ENCODE measurements at regions not wholly inside any gene's neighbourhood (a gene's known extent, or its start where the extent isn't known, plus 50 kb on each side); places are given as distances from the start of the nearest gene placed in this dataset.

DNA sequence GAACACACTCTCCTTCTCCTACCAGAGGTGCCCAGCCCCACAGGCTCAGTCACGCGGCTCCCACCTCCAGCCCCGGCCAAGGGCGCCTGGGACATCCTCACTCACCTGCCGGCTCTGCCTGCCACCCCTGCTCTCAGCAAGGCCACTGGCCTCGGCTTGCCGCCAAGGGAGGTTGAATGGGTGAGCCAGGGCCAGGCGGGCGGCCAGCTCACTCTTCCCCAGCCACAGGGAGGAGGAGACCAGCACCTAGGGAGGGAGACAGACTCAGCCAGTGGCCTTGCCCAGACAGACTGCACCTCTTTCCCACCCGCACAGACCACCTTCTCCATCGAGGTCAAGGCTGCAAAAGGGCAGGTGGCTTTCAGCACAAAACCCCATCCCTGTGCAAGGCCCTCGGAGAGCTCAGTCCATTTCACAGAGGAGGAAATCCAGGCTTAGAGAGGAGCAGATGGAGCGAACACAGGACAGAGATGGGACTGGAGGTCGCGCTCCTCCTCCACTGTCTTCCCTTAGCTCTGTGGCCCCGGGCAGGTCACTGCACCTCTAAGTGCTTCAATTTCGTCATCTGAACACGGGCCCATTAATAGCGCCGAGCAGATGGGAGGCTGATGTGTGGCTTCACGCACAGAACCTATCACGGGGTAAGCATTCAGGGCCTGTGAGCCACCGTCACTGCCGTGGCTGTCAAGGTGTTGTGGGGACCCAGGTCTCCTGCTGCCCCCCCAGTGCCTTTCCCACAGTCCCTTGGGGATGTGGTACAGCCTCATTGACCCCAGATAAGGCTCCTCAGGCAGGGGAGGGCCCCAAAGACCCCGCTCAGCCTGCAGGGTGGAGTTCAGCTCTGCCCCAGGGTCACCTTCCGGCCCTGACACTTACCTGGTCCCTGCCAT lies 56.1 kb downstream of the RMI2 start:
- DNase-seq (ENCODE audit: low spot score) = no peak

DNA sequence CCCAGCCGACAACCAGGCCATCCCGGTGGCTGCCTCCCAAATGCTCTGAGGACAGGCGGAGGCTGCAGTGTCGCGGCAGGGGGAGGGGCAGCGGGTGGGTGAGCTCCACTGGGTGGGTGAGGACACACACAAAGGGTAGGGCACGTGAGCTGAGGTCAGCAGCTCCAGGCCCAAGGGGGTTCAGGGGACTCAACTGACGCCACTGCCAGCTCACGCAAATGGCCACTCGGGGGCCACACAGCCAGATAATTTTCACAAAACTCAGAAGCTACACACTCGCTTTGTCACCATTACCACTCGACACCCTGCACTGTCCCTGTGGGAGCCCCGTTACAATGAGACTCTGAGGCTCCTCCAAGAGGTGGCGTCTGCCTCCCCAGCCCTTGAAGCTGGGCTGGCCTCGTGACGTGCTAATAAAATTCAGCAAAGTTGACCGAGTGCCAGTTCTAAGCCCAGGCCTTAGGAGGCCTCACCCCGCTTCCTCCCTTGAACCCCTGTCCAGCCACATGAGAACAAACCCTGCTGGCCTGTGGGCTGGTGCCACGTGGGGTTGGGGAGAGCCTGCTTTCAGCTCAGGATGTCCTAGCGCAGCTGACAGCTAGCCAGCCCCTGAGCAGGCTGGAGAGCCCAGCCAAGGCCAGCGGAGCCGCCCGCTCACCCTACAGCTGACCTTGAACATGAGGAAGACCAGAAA lies 56.9 kb downstream of the RMI2 start:
- DNase-seq (ENCODE audit: low spot score) = no peak

DNA sequence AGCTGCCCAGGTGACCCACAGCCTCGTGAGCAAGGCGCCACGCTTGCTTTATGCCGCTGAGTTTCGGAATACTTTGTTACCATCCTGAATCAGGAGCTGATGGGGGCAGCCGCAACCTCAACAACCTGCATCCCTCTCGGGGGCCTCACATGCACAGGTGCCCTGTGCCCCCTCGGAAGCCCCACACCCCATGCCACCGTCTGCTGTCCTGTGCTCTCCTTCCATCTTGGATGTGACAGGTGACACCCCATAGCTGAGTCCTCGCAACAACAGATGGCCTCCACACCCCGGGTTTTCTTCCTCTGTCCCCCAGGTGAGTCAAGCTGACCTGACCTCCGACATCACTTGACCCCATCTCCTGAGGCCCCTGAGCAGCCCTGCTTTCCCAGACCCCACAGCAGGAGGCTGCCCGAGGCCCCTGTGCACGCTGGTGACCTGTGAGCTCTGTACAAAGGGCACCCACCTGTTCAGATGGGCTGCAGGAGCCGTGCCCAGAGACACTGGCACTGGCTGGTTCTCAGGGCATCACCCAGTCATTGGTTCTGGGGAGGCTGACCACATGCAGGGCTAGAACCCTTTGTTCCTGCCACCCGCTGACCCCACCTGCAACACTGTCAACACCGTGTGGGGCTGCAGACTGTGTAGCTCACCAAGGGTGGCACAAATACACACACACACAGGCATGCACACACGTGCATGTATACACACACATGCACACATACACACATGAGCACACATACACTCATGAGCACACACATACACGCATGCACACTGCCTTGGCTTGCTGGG lies 57.7 kb downstream of the RMI2 start:
- DNase-seq (ENCODE audit: low spot score) = no peak

DNA sequence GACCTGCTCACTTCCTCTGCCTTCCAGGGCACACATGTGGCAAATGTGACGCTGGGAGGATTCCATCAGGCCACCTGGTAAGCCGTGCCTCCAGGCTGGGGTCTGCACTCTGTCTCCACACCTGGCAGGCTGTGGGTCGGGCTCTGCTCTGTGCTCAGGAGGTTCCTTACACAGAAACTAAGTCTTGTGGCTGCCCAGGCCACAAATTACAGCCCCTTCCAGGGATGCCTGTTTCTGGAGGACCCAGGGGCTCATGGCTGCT lies 58.2 kb downstream of the RMI2 start:
- no peak for DNase-seq (ENCODE audit: low spot score)

DNA sequence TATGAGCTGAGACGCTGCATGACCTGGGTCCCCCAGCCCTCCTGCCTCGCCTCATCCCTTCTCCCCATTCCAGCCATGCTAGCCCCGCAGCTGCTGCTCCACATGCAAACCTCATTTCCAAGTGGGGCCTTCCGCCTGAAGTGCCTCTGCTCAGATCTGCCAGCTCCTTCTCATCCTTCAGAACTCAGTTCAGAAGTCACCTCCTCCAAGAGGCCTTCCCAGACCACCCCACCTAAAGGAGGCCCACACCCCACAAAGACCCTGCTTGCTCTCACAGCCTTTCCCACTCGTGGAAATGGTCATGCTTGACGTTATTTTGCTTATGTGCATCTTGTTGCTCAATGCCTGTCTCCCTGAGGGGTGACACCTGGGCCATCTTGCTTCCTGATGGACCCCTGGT lies 58.7 kb downstream of the RMI2 start:
- DNase-seq (ENCODE audit: low spot score) = no peak

DNA sequence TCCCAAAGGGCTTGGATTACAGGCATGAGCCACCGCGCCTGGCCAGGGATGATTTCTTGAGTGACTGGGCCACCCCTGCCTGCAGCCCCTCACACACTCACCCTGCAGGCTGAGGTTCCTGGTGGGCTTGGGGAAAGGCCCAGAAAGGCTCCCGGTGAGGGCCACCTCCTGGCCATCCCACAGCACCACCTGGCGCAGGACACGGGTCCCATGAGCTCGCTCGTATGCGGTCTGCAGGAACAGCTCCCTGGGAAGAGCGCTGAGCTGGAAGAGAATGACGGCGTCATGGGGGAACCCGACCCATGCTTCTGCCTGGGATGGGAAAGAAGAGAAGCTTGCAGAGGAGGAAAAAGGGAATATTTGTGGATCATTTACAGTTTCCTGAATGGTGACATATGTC lies 59.3 kb downstream of the RMI2 start:
- no peak for DNase-seq (ENCODE audit: low spot score)

DNA sequence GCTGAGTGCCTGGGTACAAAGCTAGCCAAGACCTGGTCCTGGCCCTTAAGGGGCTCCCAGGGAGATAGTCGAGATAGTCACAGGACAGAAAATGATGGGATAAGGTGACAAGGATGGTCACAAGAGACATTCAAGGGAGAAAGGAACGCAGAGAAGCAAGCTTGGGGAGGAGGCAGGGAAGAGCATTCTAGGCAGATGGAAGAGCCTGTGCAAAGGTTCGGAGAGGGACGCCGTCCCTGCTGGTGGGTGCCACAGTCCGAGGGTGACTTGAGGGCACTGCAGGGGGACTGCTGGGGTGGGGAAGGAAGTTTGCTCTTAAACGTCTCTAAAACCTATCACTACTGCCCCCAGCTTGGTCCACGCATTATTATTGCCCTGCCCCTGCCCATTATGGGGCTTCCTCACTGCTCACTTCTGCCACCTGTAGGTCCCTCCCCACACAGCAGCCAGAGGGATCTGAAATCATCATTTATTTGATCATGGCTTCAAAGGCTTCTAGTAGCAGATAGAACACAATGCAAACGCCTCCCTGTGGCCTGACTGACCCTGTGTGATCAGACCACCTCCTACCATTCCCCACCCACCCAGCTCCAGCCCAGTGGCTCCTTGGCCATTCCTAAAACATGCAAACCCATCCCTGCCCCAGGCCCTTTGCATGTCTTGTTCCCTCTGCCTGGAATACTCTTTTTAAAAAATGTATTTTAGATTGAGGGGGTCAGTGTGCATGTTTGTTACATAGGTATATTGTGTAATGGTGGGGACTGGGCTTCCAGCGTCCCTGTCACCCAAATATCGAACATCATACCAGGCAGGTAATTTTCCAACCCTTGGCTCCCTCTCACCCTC lies 60.3 kb downstream of the RMI2 start:
- no peak for DNase-seq (ENCODE audit: low spot score)

DNA sequence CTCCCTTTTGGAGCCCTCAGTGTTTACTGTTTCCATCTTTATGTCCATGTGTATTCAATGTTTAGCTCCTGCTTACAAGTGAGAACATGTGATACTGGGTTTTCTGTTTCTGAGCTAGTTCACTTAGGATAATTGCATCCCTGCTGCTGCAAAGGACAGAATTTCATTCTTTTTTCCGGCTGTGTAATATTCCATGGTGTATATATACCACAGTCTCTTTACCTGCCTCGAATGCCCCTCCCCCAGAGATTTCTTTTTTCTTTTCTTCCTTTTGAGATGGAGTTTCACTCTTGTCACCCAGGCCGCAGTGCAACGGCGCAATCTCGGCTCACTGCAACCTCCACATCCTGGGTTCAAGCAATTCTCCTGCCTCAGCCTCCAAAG lies 60.9 kb downstream of the RMI2 start:
- DNase-seq (ENCODE audit: low spot score) = no peak

DNA sequence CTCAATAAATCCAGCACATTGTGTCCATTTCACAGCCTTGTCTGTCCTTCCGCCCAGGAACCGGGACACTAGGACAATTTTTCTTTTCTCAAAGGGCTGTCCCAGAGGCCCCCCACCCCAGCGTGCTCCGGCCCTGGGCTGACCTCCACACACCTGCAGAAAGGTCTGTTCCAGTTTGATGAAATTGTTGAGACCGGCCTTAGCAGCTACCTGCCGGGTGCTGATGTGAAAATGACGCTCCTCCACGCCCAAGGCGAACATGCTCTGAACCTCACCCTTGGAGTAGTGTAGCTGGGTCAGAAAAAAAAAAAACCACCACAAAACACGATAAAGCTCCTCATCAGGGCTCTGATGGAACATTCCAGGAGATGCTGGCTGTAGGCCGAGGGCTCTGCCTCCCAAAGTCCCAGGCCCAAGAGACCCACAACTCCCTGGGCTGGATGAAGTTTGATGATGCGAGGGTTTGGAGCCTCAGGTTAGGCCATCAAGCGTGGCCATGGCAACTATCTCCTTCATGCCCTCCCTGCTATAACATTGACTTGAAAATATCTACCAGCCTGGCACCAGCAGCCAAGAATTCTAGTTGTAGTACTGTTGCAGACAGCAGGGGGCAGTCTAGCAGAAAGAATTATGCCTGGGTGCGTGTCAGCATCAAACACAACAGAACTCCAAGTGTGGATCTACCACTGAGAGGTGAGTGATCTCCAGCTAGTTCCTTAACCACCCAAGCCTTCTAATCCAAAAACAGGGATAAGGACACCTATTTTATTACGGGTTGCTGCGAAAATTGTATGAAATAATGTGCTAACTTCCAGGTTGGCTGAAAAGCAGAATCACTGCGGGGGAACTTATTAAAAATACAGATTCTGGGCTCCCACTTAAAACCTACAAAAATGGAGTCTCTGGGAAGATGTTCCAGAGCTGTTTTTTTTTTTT lies 62.1 kb downstream of the RMI2 start:
- DNase-seq (ENCODE audit: low spot score) = peak; percentile 63

DNA sequence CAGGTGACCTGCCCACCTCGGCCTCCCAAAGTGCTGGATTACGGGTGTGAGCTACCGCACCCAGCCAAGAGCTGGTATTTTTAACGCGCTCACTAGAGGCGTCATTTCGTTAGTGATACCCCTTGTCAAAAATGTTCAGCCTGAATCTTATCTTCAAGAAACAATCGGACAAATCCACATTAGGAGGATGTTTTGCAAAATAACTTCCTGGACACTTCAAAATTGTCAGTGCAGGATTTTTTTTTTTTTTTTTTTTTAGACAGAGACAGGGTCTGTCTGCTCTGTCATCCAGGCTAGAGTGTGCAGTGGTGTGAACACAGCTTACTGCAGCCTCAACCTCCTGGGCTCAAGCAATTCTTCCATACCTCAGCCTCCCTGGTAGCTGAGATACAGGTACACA lies 63.0 kb downstream of the RMI2 start:
- no peak for DNase-seq (ENCODE audit: low spot score)

DNA sequence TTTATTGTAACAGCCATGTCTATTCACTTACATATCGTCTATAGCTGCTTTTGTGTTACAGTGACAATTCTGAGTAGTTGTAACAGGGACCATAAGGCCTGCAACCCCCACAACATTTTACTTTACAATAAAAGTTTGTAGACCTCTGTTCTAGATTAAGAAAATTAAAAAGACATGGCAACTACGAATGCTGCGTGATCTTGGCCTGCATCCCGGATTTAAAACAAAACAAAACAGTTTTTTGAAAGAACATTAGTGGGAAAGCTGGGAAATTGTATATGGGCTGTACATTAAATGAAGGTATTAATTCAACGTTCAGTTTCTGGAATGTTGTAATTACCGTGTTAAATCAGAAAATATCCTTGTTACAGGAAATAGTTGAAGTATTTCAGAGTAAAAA lies 64.1 kb downstream of the RMI2 start:
- no peak for DNase-seq (ENCODE audit: low spot score)

DNA sequence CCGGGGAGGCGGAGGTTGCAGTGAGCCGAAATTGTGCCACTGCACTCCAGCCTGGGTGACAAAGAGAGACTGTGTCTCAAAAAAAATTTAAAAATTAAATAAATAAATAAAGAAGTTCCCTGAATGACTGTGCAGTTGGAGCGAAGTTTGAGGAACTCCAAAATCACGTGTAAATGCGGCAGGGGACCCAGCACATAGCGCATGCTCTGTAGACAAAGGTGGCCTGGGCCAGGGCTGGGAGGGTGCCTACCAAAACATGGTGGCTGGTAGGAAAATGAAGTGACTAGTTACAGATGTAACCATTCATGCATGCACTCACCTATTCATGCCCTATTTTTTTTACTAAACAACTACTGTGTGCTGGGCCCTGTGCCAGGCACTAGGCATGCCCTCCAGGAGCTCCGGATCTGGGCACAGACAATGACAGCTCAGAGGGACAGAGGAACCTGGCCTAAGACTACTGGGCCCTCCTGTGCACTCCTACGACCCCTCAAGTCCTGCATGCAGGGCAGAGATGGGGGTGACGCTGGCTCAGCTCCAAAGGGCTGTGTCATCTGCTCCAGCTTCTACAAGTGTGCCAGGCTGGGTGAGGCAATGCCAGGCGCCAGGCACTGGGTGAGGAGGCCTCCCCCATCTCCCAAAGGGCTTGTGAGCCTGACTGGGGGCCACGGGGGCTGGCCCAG lies 65.3 kb downstream of the RMI2 start:
- DNase-seq (ENCODE audit: low spot score) = no peak

DNA sequence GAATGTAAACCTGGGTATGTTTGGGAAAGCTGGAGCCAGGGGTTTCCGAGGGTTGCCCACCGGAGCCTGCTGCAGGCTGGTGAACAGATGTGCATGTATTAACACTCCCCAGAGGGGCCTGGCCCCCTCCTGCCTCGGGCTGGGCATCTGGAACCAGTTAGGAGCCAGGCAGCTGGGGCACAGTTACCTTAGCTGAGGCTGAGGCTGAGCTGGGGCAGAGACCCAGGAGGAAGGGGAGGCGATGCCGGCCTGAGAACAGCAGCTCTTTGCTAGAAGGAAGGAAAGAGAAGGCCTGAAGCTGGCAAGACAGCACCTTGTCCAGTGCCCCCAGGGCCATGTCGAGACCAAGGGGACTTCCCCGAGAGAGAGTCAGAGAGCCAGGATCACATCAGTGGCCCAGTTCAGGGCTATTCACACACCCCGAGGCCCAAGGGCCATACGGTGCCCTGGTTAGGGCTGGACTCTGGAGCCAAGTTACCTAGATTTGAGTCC lies 65.8 kb downstream of the RMI2 start:
- no peak for DNase-seq (ENCODE audit: low spot score)

DNA sequence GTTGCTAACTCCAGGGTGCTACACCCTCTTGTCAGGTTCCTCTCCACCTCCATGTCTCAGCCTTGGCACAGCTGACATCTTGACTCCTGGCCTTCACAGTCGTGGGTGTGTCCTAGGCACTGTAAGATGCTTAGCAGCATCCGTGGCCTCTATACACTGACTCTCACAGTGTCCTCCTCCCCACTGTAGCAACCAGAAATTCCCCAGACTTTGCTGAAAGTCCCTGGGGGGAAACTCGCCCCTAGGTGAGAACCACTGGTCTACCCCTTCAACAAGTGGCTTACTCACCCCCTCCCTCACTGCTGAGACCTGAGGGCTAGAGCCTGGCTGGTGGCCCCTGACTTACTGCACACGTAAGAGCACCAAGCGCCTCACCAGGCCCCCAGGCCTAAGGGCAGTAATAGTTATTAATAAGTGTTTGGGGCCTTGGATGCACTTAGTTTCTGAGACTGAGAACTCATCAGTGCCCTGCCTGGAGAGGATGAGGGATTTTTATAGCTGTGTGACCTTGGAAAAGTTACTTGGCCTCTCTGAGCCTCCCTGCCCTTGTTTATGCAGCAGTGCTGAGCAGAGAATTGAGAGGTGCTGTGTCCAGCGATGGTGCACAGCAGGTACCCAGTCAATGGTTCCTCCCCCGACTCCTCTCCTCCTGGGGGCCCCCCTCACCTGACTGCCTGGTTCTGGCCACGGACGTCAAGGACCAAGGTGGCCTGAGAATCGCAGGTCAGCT lies 67.1 kb downstream of the RMI2 start:
- no peak for DNase-seq (ENCODE audit: low spot score)

DNA sequence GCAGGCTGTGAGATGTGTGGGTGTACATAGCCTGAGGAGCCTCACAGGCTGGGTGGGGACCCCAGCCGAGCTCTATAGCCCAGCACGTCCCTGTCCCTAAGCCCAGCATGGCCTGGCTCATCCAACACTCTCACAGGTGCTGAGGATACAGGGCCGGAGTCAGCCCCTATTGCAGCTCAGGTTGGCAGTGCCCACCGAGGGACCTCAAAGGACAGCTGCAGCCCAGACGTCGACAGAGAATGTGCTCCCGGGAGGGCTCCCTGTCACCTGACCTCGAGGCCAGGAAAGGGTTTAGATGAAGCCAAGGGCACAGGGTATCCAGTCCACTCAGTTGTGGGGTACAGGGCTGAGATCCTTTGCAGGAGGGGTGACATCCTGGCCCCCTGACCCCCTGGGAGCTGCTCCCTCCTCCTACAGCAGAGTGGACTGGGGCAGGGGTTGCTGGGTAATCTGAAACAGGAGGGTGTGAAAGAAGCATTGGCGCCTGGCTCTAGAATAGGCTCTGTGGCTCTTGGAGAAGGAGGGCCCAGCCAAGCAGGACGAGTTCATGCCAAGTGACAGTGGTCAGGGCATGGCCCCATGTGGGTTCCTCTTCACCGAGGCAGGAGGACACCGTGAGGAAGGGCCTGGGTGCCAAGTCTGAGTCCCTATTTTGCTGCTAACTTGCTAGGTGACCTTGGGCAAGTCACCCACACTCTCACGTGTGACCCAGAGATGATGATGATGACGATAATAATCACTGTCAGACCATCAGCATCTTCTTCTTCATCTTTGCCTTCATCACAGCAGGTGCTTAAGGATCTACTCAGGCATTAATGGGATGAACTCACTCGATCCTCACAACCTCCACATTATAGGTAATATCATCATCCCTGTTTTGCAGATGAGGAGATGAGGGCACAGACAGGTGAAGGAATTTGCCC lies 68.0 kb downstream of the RMI2 start:
- DNase-seq (ENCODE audit: low spot score) = no peak

DNA sequence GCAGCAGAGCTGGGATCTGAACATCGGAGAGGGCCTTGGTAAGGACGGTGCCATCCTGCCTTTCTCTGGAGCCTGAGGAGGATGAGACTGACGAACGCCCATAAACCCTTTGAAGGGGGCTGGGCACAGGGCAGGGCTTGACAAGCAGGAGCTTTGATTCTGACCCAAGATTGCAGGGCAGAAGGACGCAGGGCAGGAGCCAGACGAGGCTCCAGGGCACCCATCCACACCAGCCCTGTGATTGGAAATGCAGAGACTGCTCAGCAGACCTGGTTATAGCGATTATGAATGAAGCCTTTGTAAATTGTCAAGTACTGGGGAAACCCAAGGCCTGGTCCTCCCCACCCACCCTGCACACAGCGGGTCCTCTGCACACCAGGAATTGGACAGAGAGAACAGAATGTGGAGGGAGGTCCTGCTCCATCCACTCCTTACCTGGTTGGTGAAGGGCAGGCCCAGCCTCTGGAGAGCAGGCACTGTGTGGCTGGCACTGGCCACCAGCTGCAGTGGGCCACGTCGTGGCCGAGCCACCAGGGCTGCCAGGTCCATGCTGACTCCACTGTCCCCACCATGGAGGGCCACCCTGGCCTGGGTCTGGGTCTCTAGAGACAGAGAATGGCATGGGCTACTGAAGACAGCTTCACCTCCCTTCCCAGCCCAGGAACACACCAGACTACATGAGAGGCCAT lies 68.8 kb downstream of the RMI2 start:
- no peak for DNase-seq (ENCODE audit: low spot score)

DNA sequence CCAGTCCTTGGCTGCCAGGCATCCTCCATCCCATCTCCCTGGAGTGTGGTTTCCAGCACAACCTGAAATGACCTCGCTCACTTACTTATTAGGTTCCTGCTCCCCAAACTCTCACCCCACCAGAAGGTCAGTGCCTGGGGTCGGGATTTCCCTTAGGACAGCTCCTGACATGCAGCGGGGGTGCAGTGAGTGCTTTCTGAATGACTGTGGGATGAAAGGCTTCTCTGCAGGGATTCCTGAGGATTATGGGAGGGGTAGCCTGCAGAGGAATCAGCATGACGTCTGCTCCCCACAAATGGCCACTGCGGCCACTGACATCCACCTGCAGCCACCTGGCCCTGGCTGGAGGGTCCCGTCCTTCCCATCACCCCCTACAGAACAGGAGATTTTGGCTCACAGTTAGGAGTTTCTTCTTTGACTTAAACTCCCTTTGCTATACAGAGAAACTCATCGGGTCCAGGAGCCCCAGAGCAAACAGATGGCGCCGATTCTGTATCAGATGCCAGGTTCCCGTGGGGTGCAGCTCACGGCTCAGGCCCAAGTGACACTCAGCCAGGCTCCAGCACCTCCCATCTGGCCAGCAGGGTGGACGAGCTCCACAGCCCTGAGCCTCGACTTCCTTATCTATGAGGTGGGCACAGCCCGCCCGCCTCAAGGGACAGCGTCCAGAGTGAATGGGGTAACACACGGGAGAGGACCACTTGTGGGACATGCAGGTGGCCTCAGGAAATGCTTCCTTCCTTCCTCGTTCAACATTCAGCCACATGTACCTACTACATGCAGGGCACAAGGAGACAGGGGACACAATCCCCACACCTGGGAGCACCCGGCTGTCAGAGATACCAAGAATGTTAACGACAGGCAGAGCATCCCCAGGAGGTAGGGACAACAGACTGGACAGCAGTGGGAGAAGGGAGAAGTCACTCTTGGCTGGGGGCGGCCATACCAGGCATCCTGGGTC lies 69.8 kb downstream of the RMI2 start:
- no peak for DNase-seq (ENCODE audit: low spot score)

Measured in Ammon's horn (tissue), 1 donor.